ENCODE measurements at regions not wholly inside any gene's neighbourhood (a gene's known extent, or its start where the extent isn't known, plus 50 kb on each side); places are given as distances from the start of the nearest gene placed in this dataset.
"Not testable (repeated sequence)": the region's sequence is repeated elsewhere in the genome, so short reads cannot be mapped to it uniquely, and the experiment has no call there.

GRCh38 chr7:93793084-93793697 lies 97.4 kb downstream of the TFPI2 start:
- intact Hi-C loops (cut with micrococcal nuclease); DNase-seq; H3K36me3 Mint-ChIP-seq; H3K27me3 Mint-ChIP-seq; H3K27ac Mint-ChIP-seq; CTCF ChIA-PET; POLR2A ChIA-PET; H3K4me3 Mint-ChIP-seq; H3K4me1 Mint-ChIP-seq (ENCODE audit: low read depth); H3K9me3 Mint-ChIP-seq: not testable (repeated sequence)

GRCh38 chr7:93779115-93779514 lies 111.4 kb downstream of the TFPI2 start:
- no peaks in the 10 kb centered on the region for H3K9me3 Mint-ChIP-seq
- H3K27ac Mint-ChIP-seq = no peak overlapping the region
- ChIA-PET POLR2A (no interaction called here), CTCF (no interaction called here)
- intact Hi-C loops (cut with micrococcal nuclease) = no loop called here
- DNase-seq = no peak
- no peaks in the 10 kb centered on the region for H3K4me1 Mint-ChIP-seq (ENCODE audit: low read depth)
- no peak overlapping the region for H3K4me3 Mint-ChIP-seq
- H3K36me3 Mint-ChIP-seq = no peaks in the 10 kb centered on the region
- H3K27me3 Mint-ChIP-seq = no peaks in the 10 kb centered on the region

- H3K9me3 Mint-ChIP-seq = no peaks in the 10 kb centered on the region
- H3K27ac Mint-ChIP-seq = no peak overlapping the region
- no peaks in the 10 kb centered on the region for H3K27me3 Mint-ChIP-seq
- POLR2A ChIA-PET = no interaction called here
- H3K36me3 Mint-ChIP-seq = no peaks in the 10 kb centered on the region
- DNase-seq = no peak
- no peaks in the 10 kb centered on the region for H3K4me1 Mint-ChIP-seq (ENCODE audit: low read depth)
- intact Hi-C loops (cut with micrococcal nuclease) = no loop called here
- CTCF ChIA-PET = no interaction called here
- no peak overlapping the region for H3K4me3 Mint-ChIP-seq
Observed at GRCh38 chr7:93778384-93778783, 112.2 kb downstream of the TFPI2 start.

GRCh38 chr7:93773446-93773845 lies 117.1 kb downstream of the TFPI2 start:
- CTCF ChIA-PET = no interaction called here
- H3K27me3 Mint-ChIP-seq = no peaks in the 10 kb centered on the region

GRCh38 chr7:93765475-93765874 lies 125.1 kb downstream of the TFPI2 start:
- no peak for DNase-seq
- no peak overlapping the region for H3K4me3 Mint-ChIP-seq
- no peaks in the 10 kb centered on the region for H3K4me1 Mint-ChIP-seq (ENCODE audit: low read depth)
- no peaks in the 10 kb centered on the region for H3K27me3 Mint-ChIP-seq
- no peak overlapping the region for H3K27ac Mint-ChIP-seq
- intact Hi-C loops (cut with micrococcal nuclease) = no loop called here
- ChIA-PET POLR2A (no interaction called here), CTCF (no interaction called here)
- no peaks in the 10 kb centered on the region for H3K9me3 Mint-ChIP-seq
- no peaks in the 10 kb centered on the region for H3K36me3 Mint-ChIP-seq

More at GRCh38 chr7:93773446-93773845, 117.1 kb downstream of the TFPI2 start:
- intact Hi-C loops (cut with micrococcal nuclease) = no loop called here
- Mint-ChIP-seq H3K9me3 (no peaks in the 10 kb centered on the region), H3K27ac (no peak overlapping the region), H3K36me3 (no peaks in the 10 kb centered on the region), H3K4me1 (ENCODE audit: low read depth) (no peaks in the 10 kb centered on the region), H3K4me3 (no peak overlapping the region)
- POLR2A ChIA-PET = no interaction called here
- DNase-seq = no peak

- Mint-ChIP-seq H3K36me3 (no peaks in the 10 kb centered on the region), H3K4me3 (no peak overlapping the region), H3K9me3 (no peaks in the 10 kb centered on the region), H3K27ac (no peak overlapping the region), H3K4me1 (ENCODE audit: low read depth) (no peaks in the 10 kb centered on the region), H3K27me3 (peaks cover 3% of the 10 kb centered on the region)
- intact Hi-C loops (cut with micrococcal nuclease) = no loop called here
- ChIA-PET CTCF (no interaction called here), POLR2A (no interaction called here)
- DNase-seq = no peak
Observed at GRCh38 chr7:93758631-93759030, 131.9 kb downstream of the TFPI2 start.

- DNase-seq = no peak
- Mint-ChIP-seq H3K4me1 (ENCODE audit: low read depth) (no peaks in the 10 kb centered on the region), H3K36me3 (no peaks in the 10 kb centered on the region), H3K9me3 (no peaks in the 10 kb centered on the region), H3K27ac (no peak overlapping the region), H3K27me3 (peaks cover 3% of the 10 kb centered on the region), H3K4me3 (no peak overlapping the region)
- ChIA-PET CTCF (no interaction called here), POLR2A (no interaction called here)
- intact Hi-C loops (cut with micrococcal nuclease) = no loop called here
Observed at GRCh38 chr7:93757426-93757825, 133.1 kb downstream of the TFPI2 start.

GRCh38 chr7:93756890-93757289 lies 133.7 kb downstream of the TFPI2 start:
- Mint-ChIP-seq H3K27me3 (peaks cover 3% of the 10 kb centered on the region), H3K9me3 (no peaks in the 10 kb centered on the region), H3K27ac (no peak overlapping the region), H3K4me3 (no peak overlapping the region), H3K36me3 (no peaks in the 10 kb centered on the region), H3K4me1 (ENCODE audit: low read depth) (no peaks in the 10 kb centered on the region)
- ChIA-PET CTCF (no interaction called here), POLR2A (no interaction called here)
- no peak for DNase-seq
- intact Hi-C loops (cut with micrococcal nuclease) = no loop called here

GRCh38 chr7:93751421-93751820 lies 139.1 kb downstream of the TFPI2 start:
- ChIA-PET CTCF (interaction anchor here (1.2 kb wide), 1 partner anchor 35 kb away, joined by 3 read pairs; no protein-coding TSS in a partner anchor), POLR2A (no interaction called here)
- no peak overlapping the region for H3K27ac Mint-ChIP-seq
- DNase-seq = no peak
- H3K36me3 Mint-ChIP-seq = no peaks in the 10 kb centered on the region
- H3K27me3 Mint-ChIP-seq = no peaks in the 10 kb centered on the region
- no peaks in the 10 kb centered on the region for H3K4me1 Mint-ChIP-seq (ENCODE audit: low read depth)
- no peak overlapping the region for H3K4me3 Mint-ChIP-seq
- H3K9me3 Mint-ChIP-seq = no peaks in the 10 kb centered on the region
- intact Hi-C loops (cut with micrococcal nuclease) = no loop called here

- POLR2A ChIA-PET = no interaction called here
- Mint-ChIP-seq H3K4me3 (no peak overlapping the region), H3K4me1 (ENCODE audit: low read depth) (no peaks in the 10 kb centered on the region), H3K27ac (no peak overlapping the region), H3K36me3 (no peaks in the 10 kb centered on the region), H3K27me3 (no peaks in the 10 kb centered on the region), H3K9me3 (no peaks in the 10 kb centered on the region)
- no peak for DNase-seq
- intact Hi-C loops (cut with micrococcal nuclease) = no loop called here
- CTCF ChIA-PET = interaction anchor here (1.2 kb wide), 1 partner anchor 35 kb away, joined by 3 read pairs; no protein-coding TSS in a partner anchor
Observed at GRCh38 chr7:93750986-93751385, 139.6 kb downstream of the TFPI2 start.

- CTCF ChIA-PET = no interaction called here
- Mint-ChIP-seq H3K4me1 (ENCODE audit: low read depth) (no peaks in the 10 kb centered on the region), H3K27ac (no peak overlapping the region), H3K36me3 (no peaks in the 10 kb centered on the region), H3K27me3 (no peaks in the 10 kb centered on the region), H3K9me3 (no peaks in the 10 kb centered on the region), H3K4me3 (no peak overlapping the region)
- no peak for DNase-seq
- POLR2A ChIA-PET = no interaction called here
- intact Hi-C loops (cut with micrococcal nuclease) = no loop called here
Observed at GRCh38 chr7:93747019-93747418, 143.5 kb downstream of the TFPI2 start.

GRCh38 chr7:93739424-93739823 lies 151.1 kb downstream of the TFPI2 start:
- intact Hi-C loops (cut with micrococcal nuclease) = no loop called here
- ChIA-PET POLR2A (no interaction called here), CTCF (no interaction called here)
- H3K4me1 Mint-ChIP-seq (ENCODE audit: low read depth) = no peaks in the 10 kb centered on the region
- no peak overlapping the region for H3K27ac Mint-ChIP-seq
- no peak overlapping the region for H3K4me3 Mint-ChIP-seq
- H3K9me3 Mint-ChIP-seq = no peaks in the 10 kb centered on the region
- no peaks in the 10 kb centered on the region for H3K36me3 Mint-ChIP-seq
- no peaks in the 10 kb centered on the region for H3K27me3 Mint-ChIP-seq
- no peak for DNase-seq

GRCh38 chr7:93737953-93738352 lies 152.6 kb downstream of the TFPI2 start:
- CTCF ChIA-PET = no interaction called here
- no peak overlapping the region for H3K27ac Mint-ChIP-seq
- H3K4me1 Mint-ChIP-seq (ENCODE audit: low read depth) = no peaks in the 10 kb centered on the region
- POLR2A ChIA-PET = no interaction called here
- no peaks in the 10 kb centered on the region for H3K9me3 Mint-ChIP-seq
- intact Hi-C loops (cut with micrococcal nuclease) = no loop called here
- H3K27me3 Mint-ChIP-seq = no peaks in the 10 kb centered on the region
- DNase-seq = no peak
- H3K36me3 Mint-ChIP-seq = no peaks in the 10 kb centered on the region
- H3K4me3 Mint-ChIP-seq = no peak overlapping the region

All from activated CD4-positive, alpha-beta memory T cell treated with anti-CD3 and anti-CD28 coated beads for 36 hours (primary cell).